Upper lobe of left lung (tissue), 4 donors: ENCODE measurements at regions not wholly inside any gene's neighbourhood (a gene's known extent, or its start where the extent isn't known, plus 50 kb on each side); places are given as distances from the start of the nearest gene placed in this dataset.

ENCODE experiments used
- POLR2A ChIP-seq, 4 donors: fragments of 450-650 bp; IDR thresholded peaks; one replicate each; pipeline ENCODE4 v1.5.1; 2016 to 2017; ENCODE audit warnings: antibody characterized with exemption in 4 of 4, mild to moderate bottlenecking in 2 of 4
- TF ChIP-seq, protein P1 (sequence below), 6 experiments: fragments of 450-650 bp in 4 of 6; fragments of 200-600 bp in 2 of 6; sonication (generic) in 2 of 6; IDR thresholded peaks; one replicate each; pipeline ENCODE4 v1.5.1; 2016 to 2019; ENCODE audit warnings: antibody characterized with exemption in 6 of 6

DNA sequence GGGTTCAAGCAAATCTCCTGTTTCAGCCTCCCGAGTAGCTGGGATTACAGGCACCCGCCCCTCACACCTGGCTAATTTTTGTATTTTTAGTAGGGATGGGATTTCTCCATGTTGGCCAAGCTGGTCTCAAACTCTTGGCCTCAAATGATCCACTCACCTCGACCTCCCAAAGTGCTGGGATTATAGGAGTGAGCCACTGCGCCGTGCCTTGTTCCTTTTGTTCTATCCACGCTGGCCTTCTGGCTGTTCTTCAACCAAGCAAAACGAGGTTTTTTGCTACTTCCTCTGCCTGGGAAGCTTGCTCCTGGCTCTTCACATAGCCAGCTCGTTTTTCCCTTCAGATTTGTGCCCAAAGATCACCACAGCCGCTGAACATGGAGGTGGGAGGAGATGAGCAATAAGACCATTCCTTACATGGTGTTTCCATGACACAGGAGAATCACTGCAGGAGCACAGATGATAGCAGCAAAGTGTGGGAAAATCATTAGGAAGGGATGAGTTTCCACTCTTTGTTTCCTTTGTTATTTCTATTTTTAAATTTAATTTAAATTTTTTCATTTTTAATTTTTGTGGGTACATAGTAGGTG is 201.0 kb upstream of the ZNF217 start:
- TF ChIP-seq, protein P1, sequence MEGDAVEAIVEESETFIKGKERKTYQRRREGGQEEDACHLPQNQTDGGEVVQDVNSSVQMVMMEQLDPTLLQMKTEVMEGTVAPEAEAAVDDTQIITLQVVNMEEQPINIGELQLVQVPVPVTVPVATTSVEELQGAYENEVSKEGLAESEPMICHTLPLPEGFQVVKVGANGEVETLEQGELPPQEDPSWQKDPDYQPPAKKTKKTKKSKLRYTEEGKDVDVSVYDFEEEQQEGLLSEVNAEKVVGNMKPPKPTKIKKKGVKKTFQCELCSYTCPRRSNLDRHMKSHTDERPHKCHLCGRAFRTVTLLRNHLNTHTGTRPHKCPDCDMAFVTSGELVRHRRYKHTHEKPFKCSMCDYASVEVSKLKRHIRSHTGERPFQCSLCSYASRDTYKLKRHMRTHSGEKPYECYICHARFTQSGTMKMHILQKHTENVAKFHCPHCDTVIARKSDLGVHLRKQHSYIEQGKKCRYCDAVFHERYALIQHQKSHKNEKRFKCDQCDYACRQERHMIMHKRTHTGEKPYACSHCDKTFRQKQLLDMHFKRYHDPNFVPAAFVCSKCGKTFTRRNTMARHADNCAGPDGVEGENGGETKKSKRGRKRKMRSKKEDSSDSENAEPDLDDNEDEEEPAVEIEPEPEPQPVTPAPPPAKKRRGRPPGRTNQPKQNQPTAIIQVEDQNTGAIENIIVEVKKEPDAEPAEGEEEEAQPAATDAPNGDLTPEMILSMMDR (IDR thresholded peaks at IDR 0.05): no peak
- TF ChIP-seq POLR2A (IDR thresholded peaks at IDR 0.05): no peak
